PC-3 (cell line): ENCODE measurements at regions not wholly inside any gene's neighbourhood (a gene's known extent, or its start where the extent isn't known, plus 50 kb on each side); places are given as distances from the start of the nearest gene placed in this dataset.

Experiments
- ATAC-seq: fragments of 200-7000 bp; cut with Tn5 transposase; 2 replicates; pipeline ENCODE4 v1.9.1; 2020; ENCODE audit warnings: mild to moderate bottlenecking, moderate library complexity
- BruUV-seq: library from RNA; stranded (reverse); fragments of 400-500 nt; replicated peaks from 2 replicates; lab custom pipeline; 2021; lab: Mats Ljungman, UMichigan
- CTCF ChIA-PET: fragments of 300-600 bp; sonication (Branson Sonifier 250); formaldehyde crosslinking; loops from one replicate; lab custom pipeline; 2022; ENCODE audit warnings: antibody characterized with exemption; lab: Charles Lee
- POLR2A ChIA-PET: fragments of 300-600 bp; sonication (Branson Sonifier 250); formaldehyde crosslinking; loops from one replicate; lab custom pipeline; 2022; ENCODE audit warnings: antibody characterized with exemption; ENCODE audit not compliant: unreplicated experiment; lab: Charles Lee
- DNase-seq: peaks from one replicate; pipeline ENCODE4 v3.0.0-alpha.2; 2015
- H2AFZ ChIP-seq: fragments of 300-600 bp; sonication (generic); 2 replicates; pipeline ENCODE4 v1.6.0; 2016; ENCODE audit warnings: antibody characterized with exemption, low read length
- H3F3A ChIP-seq: fragments of 300-600 bp; sonication (generic); one replicate; pipeline ENCODE4 v1.6.0; 2017; ENCODE audit warnings: antibody characterized with exemption, low read length, control low read depth, mild to moderate bottlenecking; ENCODE audit not compliant: unreplicated experiment
- H3K27ac ChIP-seq: fragments of 300-600 bp; sonication (generic); 2 replicates; pipeline ENCODE4 v1.5.1; 2016; ENCODE audit warnings: mild to moderate bottlenecking, low read length
- H3K27me3 ChIP-seq: fragments of 300-600 bp; sonication (generic); 2 replicates; pipeline ENCODE4 v1.6.1; 2016; ENCODE audit warnings: low read length, mixed read lengths
- H3K36me3 ChIP-seq: fragments of 300-600 bp; sonication (generic); 2 replicates; pipeline ENCODE4 v1.6.1; 2016; ENCODE audit warnings: low read depth, mixed run types, low read length, mixed read lengths
- H3K4me1 ChIP-seq: fragments of 300-600 bp; sonication (generic); 2 replicates; pipeline ENCODE4 v1.5.1; 2016; ENCODE audit warnings: low read length; ENCODE audit not compliant: insufficient read depth
- H3K4me2 ChIP-seq: fragments of 300-600 bp; sonication (generic); 2 replicates; pipeline ENCODE4 v1.6.0; 2016; ENCODE audit warnings: low read length
- H3K4me3 ChIP-seq: fragments of 300-600 bp; sonication (generic); 2 replicates; pipeline ENCODE4 v1.5.1; 2016; ENCODE audit warnings: mild to moderate bottlenecking, low read length, mixed read lengths
- H3K79me2 ChIP-seq: fragments of 300-600 bp; sonication (generic); 2 replicates; pipeline ENCODE4 v1.6.1; 2017; ENCODE audit warnings: low read length, mixed read lengths
- H3K9ac ChIP-seq: fragments of 300-600 bp; sonication (generic); 2 replicates; pipeline ENCODE4 v1.6.0; 2016; ENCODE audit warnings: mild to moderate bottlenecking, low read length
- H3K9me2 ChIP-seq: fragments of 300-600 bp; sonication (generic); replicated peaks from 2 replicates; pipeline ENCODE4 v1.6.1; 2016; ENCODE audit warnings: mixed run types, low read length, mixed read lengths
- H3K9me3 ChIP-seq: fragments of 300-600 bp; sonication (generic); 2 replicates; pipeline ENCODE4 v1.6.1; 2016; ENCODE audit warnings: low read length, mixed read lengths
- H4K20me1 ChIP-seq: fragments of 300-600 bp; sonication (generic); 2 replicates; pipeline ENCODE4 v1.6.1; 2016; ENCODE audit warnings: low read length, mixed read lengths
- EZH2 ChIP-seq: fragments of 300-600 bp; sonication (generic); IDR thresholded peaks from one replicate; pipeline ENCODE4 v1.6.1; 2017; ENCODE audit warnings: antibody characterized with exemption, mild to moderate bottlenecking, low read length; ENCODE audit not compliant: unreplicated experiment
- EZH2phosphoT487 ChIP-seq: fragments of 300-600 bp; sonication (generic); IDR thresholded peaks from 2 replicates; pipeline ENCODE4 v1.6.1; 2018; ENCODE audit warnings: mild to moderate bottlenecking, antibody characterized with exemption, low read length, borderline replicate concordance
- intact Hi-C: fragments of 100-400 bp; cut with micrococcal nuclease; formaldehyde crosslinking; loops from 2 replicates; pipeline ENCODE4 v1.9.0; 2023
- TF ChIP-seq, protein P1 (sequence below): fragments of 300-600 bp; sonication (generic); conservative IDR thresholded peaks from 2 replicates; pipeline ENCODE4 v1.5.1; 2017; ENCODE audit warnings: antibody characterized with exemption, low read depth, mild to moderate bottlenecking, low read length

DNA sequence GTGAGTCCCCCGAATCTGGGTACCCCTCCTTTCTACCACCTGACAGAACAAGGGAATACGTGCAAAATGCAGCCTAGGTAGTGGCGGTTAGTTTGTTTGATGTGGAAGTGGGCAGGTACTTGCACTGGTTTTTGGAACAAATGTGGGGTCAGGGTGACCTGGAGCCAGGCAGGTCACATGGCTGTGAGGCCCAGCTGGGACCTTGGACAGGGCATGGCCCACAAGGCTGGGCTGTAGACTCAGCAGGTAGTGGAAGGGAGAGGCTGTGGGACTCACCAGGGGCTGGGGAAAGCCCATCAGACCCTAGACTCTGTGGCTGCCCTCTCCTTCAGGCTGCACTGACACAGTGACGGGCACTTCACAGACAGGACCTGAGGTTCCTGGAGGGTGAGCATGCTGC, 159.9 kb upstream of the ADCY1 start:
- no peaks in the 10 kb centered on the region for H3K27me3 ChIP-seq
- no peak overlapping the region for H2AFZ ChIP-seq
- H3K4me1 ChIP-seq: no peaks in the 10 kb centered on the region
- no peaks in the 10 kb centered on the region for H3K9me2 ChIP-seq
- H3K9ac ChIP-seq: no peak overlapping the region
- no peak overlapping the region for H3K27ac ChIP-seq
- no peaks in the 10 kb centered on the region for H4K20me1 ChIP-seq
- no peaks in the 10 kb centered on the region for H3K36me3 ChIP-seq
- ChIA-PET CTCF (no interaction called here), POLR2A (no interaction called here)
- intact Hi-C loops: no loop called here
- TF ChIP-seq, protein P1, sequence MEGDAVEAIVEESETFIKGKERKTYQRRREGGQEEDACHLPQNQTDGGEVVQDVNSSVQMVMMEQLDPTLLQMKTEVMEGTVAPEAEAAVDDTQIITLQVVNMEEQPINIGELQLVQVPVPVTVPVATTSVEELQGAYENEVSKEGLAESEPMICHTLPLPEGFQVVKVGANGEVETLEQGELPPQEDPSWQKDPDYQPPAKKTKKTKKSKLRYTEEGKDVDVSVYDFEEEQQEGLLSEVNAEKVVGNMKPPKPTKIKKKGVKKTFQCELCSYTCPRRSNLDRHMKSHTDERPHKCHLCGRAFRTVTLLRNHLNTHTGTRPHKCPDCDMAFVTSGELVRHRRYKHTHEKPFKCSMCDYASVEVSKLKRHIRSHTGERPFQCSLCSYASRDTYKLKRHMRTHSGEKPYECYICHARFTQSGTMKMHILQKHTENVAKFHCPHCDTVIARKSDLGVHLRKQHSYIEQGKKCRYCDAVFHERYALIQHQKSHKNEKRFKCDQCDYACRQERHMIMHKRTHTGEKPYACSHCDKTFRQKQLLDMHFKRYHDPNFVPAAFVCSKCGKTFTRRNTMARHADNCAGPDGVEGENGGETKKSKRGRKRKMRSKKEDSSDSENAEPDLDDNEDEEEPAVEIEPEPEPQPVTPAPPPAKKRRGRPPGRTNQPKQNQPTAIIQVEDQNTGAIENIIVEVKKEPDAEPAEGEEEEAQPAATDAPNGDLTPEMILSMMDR: no peak
- no peak for TF ChIP-seq EZH2phosphoT487
- no peak for TF ChIP-seq EZH2
- H3F3A ChIP-seq: no peaks in the 10 kb centered on the region
- H3K4me3 ChIP-seq: no peak overlapping the region
- no peak overlapping the region for H3K4me2 ChIP-seq
- ATAC-seq (no peak), DNase-seq (no peak)
- BruUV-seq: no TSS peak
- no peaks in the 10 kb centered on the region for H3K9me3 ChIP-seq
- no peaks in the 10 kb centered on the region for H3K79me2 ChIP-seq

DNA sequence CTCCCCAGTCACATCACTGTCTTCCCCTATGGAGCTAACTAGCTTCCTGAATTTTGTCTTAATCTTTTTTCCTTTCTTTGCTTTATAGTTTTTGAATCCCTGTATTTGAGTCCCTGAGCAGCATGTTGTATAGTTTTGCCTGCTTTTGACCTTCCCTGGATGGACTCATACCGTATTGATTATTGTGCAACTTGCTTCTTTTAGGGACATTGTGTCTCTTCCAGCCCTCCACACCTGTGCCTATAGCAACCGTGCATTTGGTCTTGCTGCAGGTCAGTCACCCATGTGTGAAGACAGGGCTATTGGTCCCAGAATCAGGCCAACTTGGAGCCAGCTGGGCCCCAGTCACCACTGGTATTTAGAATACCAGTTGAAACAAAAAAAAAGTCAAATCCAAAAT, 158.9 kb upstream of the ADCY1 start:
- intact Hi-C loops: no loop called here
- TF ChIP-seq EZH2phosphoT487: no peak
- TF ChIP-seq, protein P1: no peak
- TF ChIP-seq EZH2: no peak
- Histone ChIP-seq H3K4me1 (no peaks in the 10 kb centered on the region), H3K79me2 (no peaks in the 10 kb centered on the region), H3K9me3 (no peaks in the 10 kb centered on the region), H3K9me2 (no peaks in the 10 kb centered on the region), H3K4me3 (no peak overlapping the region), H3K36me3 (no peaks in the 10 kb centered on the region), H3K4me2 (no peak overlapping the region), H2AFZ (no peak overlapping the region), H3K9ac (no peak overlapping the region), H4K20me1 (no peaks in the 10 kb centered on the region), H3F3A (no peaks in the 10 kb centered on the region), H3K27me3 (no peaks in the 10 kb centered on the region), H3K27ac (no peak overlapping the region)
- no TSS peak for BruUV-seq
- DNase-seq: no peak
- ChIA-PET POLR2A (no interaction called here), CTCF (no interaction called here)
- ATAC-seq: no peak

DNA sequence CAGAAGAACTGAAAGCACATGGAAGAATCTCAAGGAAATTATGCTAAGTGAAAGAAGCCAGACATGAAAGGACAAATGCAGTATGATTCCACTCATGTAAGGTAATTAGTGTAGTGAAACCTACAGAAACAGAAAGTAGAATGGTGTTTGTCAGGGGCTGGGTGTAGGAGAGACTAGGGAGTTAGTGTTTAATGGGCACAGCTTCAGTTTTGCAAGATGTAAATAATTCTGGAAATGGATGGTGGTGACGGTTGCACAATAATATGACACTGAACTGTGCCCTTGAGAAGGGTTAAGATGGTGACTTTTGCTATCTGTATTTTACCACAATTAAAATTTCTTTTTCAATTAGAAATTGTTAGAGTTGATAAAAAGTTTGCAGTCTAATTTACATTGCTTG, 157.3 kb upstream of the ADCY1 start:
- ATAC-seq (no peak), DNase-seq (no peak)
- Histone ChIP-seq H2AFZ (no peak overlapping the region), H3F3A (no peaks in the 10 kb centered on the region), H3K9me2 (no peaks in the 10 kb centered on the region), H3K9me3 (no peaks in the 10 kb centered on the region), H3K4me2 (no peak overlapping the region), H3K27ac (no peak overlapping the region), H3K4me1 (peaks cover 11% of the 10 kb centered on the region; the same call in 1 of the 2 replicates), H3K27me3 (no peaks in the 10 kb centered on the region), H4K20me1 (no peaks in the 10 kb centered on the region), H3K79me2 (no peaks in the 10 kb centered on the region), H3K9ac (no peak overlapping the region), H3K36me3 (no peaks in the 10 kb centered on the region), H3K4me3 (no peak overlapping the region)
- POLR2A ChIA-PET: no interaction called here
- TF ChIP-seq, protein P1: no peak
- no peak for TF ChIP-seq EZH2phosphoT487
- no peak for TF ChIP-seq EZH2
- BruUV-seq: no TSS peak
- CTCF ChIA-PET: no interaction called here
- intact Hi-C loops: no loop called here
